SH-SY5Y (cell line): ENCODE measurements at regions not wholly inside any gene's neighbourhood (a gene's known extent, or its start where the extent isn't known, plus 50 kb on each side); places are given as distances from the start of the nearest gene placed in this dataset.

Experiments
- GATA2 ChIP-seq: IDR thresholded peaks from 2 replicates; pipeline ENCODE4 v1.6.1; 2011; ENCODE audit warnings: mild to moderate bottlenecking, low read depth, low read length
- GATA3 ChIP-seq: IDR thresholded peaks from 2 replicates; pipeline ENCODE4 v1.6.1; 2011; ENCODE audit warnings: low read depth, mild to moderate bottlenecking, low read length, moderate library complexity

GRCh38 chr9:28005779-28006178, 432.5 kb upstream of the C9orf72 start:
- TF ChIP-seq GATA3 (peak; percentile 98), GATA2 (peak; percentile 89)

GRCh38 chr9:28007097-28007817, 434.0 kb upstream of the C9orf72 start:
- no peak for TF ChIP-seq GATA3

GRCh38 chr9:28014212-28014611, 440.9 kb upstream of the C9orf72 start:
- TF ChIP-seq GATA3 = no peak

GRCh38 chr9:28024676-28025075, 451.4 kb upstream of the C9orf72 start:
- TF ChIP-seq GATA3 (no peak), GATA2 (no peak)

GRCh38 chr9:28025186-28025585, 451.9 kb upstream of the C9orf72 start:
- TF ChIP-seq GATA3 = no peak
- no peak for TF ChIP-seq GATA2

GRCh38 chr9:28031521-28032267, 458.4 kb upstream of the C9orf72 start:
- no peak for TF ChIP-seq GATA2
- TF ChIP-seq GATA3 = no peak

- no peak for TF ChIP-seq GATA3
- no peak; the same call in 1 of the 2 replicates for TF ChIP-seq GATA2
These were observed 458.9 kb upstream of the C9orf72 start for GRCh38 chr9:28032268-28032590.

GRCh38 chr9:28034242-28034641, 461.0 kb upstream of the C9orf72 start:
- TF ChIP-seq GATA3 (no peak), GATA2 (no peak)

- TF ChIP-seq GATA3 (no peak), GATA2 (no peak)
These were observed 464.7 kb upstream of the C9orf72 start for GRCh38 chr9:28037968-28038367.

- no peak for TF ChIP-seq GATA2
- no peak for TF ChIP-seq GATA3
These were observed 471.8 kb upstream of the C9orf72 start for GRCh38 chr9:28045051-28045450.

- no peak for TF ChIP-seq GATA2
- TF ChIP-seq GATA3 = no peak
These were observed 476.8 kb upstream of the C9orf72 start for GRCh38 chr9:28050046-28050445.

- TF ChIP-seq GATA3 = no peak
- no peak for TF ChIP-seq GATA2
These were observed 477.7 kb upstream of the C9orf72 start for GRCh38 chr9:28050941-28051340.

- no peak for TF ChIP-seq GATA2
- TF ChIP-seq GATA3 = no peak
These were observed 478.6 kb upstream of the C9orf72 start for GRCh38 chr9:28051559-28052503.

- TF ChIP-seq GATA3 (peak; percentile 89), GATA2 (peak; percentile 90)
These were observed 480.0 kb upstream of the C9orf72 start for GRCh38 chr9:28053096-28053777.
